ENCODE measurements at regions not wholly inside any gene's neighbourhood (a gene's known extent, or its start where the extent isn't known, plus 50 kb on each side); places are given as distances from the start of the nearest gene placed in this dataset.
"Not testable (repeated sequence)": the region's sequence is repeated elsewhere in the genome, so short reads cannot be mapped to it uniquely, and the experiment has no call there.

GRCh38 chr14:37785298-37785697, 189.9 kb downstream of the TTC6 start:
- not testable (repeated sequence) for DNase-seq (ENCODE audit: low read depth, low spot score)

- peak; percentile 42 for DNase-seq (ENCODE audit: low read depth, low spot score)
These were observed 190.7 kb downstream of the TTC6 start for GRCh38 chr14:37786114-37786625.

- DNase-seq (ENCODE audit: low read depth, low spot score): no peak
These were observed 192.6 kb downstream of the TTC6 start for GRCh38 chr14:37787879-37788494.

- no peak for DNase-seq (ENCODE audit: low read depth, low spot score)
These were observed 196.1 kb downstream of the TTC6 start for GRCh38 chr14:37791384-37792036.

GRCh38 chr14:37792124-37792523, 196.7 kb downstream of the TTC6 start:
- no peak for DNase-seq (ENCODE audit: low read depth, low spot score)

- no peak for DNase-seq (ENCODE audit: low read depth, low spot score)
These were observed 201.4 kb downstream of the TTC6 start for GRCh38 chr14:37796703-37797416.

GRCh38 chr14:37797675-37798074, 202.2 kb downstream of the TTC6 start:
- DNase-seq (ENCODE audit: low read depth, low spot score): no peak

- DNase-seq (ENCODE audit: low read depth, low spot score): no peak
These were observed 212.3 kb downstream of the TTC6 start for GRCh38 chr14:37807722-37808121.

- DNase-seq (ENCODE audit: low read depth, low spot score): no peak
These were observed 214.8 kb downstream of the TTC6 start for GRCh38 chr14:37810094-37810801.

- DNase-seq (ENCODE audit: low read depth, low spot score): no peak
These were observed 218.3 kb downstream of the TTC6 start for GRCh38 chr14:37813732-37814131.

- no peak for DNase-seq (ENCODE audit: low read depth, low spot score)
These were observed 220.7 kb downstream of the TTC6 start for GRCh38 chr14:37816135-37816534.

GRCh38 chr14:37816743-37817295, 221.4 kb downstream of the TTC6 start:
- no peak for DNase-seq (ENCODE audit: low read depth, low spot score)

- DNase-seq (ENCODE audit: low read depth, low spot score): no peak
These were observed 224.0 kb downstream of the TTC6 start for GRCh38 chr14:37819155-37820015.

GRCh38 chr14:37820810-37821209, 225.4 kb downstream of the TTC6 start:
- not testable (repeated sequence) for DNase-seq (ENCODE audit: low read depth, low spot score)

- no peak for DNase-seq (ENCODE audit: low read depth, low spot score)
These were observed 229.7 kb downstream of the TTC6 start for GRCh38 chr14:37824939-37825712.

- DNase-seq (ENCODE audit: low read depth, low spot score): no peak
These were observed 231.4 kb downstream of the TTC6 start for GRCh38 chr14:37826869-37827268.

GRCh38 chr14:37830271-37830670, 234.8 kb downstream of the TTC6 start:
- no peak for DNase-seq (ENCODE audit: low read depth, low spot score)

- DNase-seq (ENCODE audit: low read depth, low spot score): no peak
These were observed 238.8 kb downstream of the TTC6 start for GRCh38 chr14:37834275-37834674.

- DNase-seq (ENCODE audit: low read depth, low spot score): not testable (repeated sequence)
These were observed 243.3 kb downstream of the TTC6 start for GRCh38 chr14:37838778-37839177.

GRCh38 chr14:37841039-37841438, 245.6 kb downstream of the TTC6 start:
- DNase-seq (ENCODE audit: low read depth, low spot score): not testable (repeated sequence)

Measured in ELF-1 (cell line).